HG02610 (cell line): ENCODE measurements at regions not wholly inside any gene's neighbourhood (a gene's known extent, or its start where the extent isn't known, plus 50 kb on each side); places are given as distances from the start of the nearest gene placed in this dataset.

Source experiments
- ATAC-seq: cut with Tn5 transposase; IDR thresholded peaks from one replicate; pipeline ENCODE4 v1.9.1; 2021; ENCODE audit warnings: mild to moderate bottlenecking, moderate library complexity; ENCODE audit not compliant: unreplicated experiment

DNA sequence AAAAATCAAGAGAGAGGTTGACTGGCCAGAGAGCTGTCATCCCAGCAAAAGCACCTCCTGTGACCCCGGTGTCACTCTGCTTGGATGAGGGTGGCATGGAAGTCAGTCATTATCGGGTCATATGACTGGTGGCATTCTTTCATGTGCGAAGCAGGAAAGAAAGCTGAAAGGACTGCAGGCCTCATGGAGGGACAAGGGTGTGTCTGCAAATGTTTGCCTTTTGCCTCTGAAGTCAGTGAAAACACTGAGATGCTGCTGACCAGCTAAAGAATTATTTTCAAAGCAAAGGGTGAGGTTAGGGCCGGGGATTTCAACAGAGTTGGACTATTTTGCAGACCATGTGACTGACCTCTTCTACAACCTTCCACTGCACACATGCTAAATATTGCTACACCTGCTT lies 298.3 kb downstream of the CSNK1G3 start:
- ATAC-seq, result no peak

DNA sequence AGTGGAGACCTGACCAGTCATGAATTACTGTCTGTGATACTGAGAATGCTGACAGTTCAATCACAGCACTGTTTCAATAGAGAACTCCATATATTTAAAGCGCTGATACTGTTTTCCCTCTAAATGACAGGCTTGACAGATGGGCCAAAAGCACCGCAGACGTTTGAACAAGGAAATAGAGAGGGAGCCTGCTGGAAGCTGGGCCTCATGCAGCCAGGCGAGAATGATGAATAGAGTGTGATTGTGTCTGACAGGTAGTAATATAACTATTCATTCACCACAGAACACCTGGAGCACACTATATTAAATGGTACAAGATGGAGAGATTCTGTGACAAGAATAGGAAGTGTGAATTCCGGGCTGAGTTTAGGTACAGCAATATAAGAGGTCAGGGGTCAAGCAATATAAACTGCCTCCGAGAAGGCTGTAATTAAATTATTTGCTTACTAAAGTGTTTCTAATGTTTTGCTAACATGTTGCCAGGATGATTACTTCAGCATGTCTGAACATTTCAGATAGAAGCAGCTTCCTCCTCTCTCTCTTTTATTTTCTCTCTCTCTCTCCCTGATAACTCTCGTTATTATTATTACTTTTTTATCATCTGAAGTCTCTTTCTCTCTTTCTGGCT lies 297.7 kb downstream of the CSNK1G3 start:
- ATAC-seq, result no peak

DNA sequence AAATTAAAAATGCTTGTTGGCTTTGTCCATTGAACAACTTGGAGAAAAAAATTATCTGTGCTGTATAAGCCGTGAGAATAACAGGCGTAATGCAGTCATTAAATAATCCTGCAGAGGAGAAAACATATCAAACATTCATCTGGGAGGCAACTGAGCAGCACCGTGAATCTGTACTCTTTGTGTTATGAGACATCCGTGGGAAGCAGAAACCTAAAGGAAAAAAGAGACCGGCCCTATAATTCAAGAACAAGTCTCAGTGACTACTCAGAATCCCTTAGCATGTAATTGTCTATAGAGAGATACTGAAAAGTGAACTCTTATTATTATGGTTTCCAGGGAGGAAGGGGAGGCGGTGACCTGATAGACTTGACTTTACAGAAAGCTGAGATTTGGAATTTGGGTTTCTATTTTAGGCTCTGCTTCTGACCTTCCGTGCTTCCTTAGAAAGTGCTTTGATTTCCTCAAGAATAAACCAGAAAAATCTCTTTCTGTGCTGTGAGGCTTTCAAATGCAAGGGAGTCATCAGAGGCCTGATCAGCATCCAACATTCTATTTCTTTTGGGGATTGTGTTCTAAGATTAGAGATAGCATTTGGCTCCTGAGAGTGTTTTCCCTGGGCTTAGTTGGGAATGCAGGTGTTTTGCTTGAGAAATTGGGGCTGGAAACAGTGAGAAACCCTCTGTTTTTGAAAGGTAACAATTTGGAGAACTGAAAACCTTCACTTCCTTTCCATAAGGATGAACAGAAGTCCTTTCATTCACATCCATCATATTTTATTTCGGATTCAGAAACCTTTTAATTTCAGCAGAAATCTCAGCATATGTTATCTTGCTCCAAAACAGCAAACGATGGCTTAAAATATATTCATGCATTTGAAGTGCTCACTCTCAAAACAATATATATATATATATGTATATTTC lies 296.7 kb downstream of the CSNK1G3 start:
- no peak for ATAC-seq

DNA sequence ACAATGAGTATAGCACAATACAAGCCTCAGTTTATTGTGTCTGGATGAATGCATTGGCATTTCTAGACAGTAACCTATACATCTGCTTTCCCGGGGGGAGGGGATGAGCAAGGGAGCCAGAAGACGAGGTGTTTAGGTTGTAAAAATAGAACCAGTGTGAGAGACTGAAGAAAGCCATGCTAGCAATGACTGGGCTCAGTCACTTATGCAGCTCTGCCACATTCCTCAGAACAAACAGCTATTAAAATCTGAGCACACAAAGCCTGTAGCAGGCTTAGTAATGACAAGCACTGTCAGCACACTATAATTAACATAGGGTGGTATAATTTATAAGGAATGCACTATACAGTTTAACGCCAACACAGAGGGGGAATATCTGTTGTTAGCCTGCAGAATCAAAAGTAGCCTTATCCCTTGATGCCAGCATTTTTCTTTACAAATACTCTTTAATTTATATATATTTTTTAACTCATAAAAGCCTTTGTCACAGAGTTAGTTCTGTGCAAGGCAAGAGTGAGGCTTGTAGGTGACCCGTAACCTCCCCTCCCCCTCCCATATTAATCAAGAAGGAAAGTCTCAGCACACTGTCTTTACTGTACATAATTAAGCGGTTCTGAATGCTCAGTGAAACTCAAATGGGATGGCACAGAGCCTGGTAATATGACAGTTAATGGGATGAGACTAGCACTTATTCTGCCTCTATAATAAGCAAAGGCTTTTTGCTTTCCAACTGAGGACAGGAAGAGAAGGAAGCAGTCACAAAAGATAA lies 295.4 kb downstream of the CSNK1G3 start:
- ATAC-seq, result no peak

DNA sequence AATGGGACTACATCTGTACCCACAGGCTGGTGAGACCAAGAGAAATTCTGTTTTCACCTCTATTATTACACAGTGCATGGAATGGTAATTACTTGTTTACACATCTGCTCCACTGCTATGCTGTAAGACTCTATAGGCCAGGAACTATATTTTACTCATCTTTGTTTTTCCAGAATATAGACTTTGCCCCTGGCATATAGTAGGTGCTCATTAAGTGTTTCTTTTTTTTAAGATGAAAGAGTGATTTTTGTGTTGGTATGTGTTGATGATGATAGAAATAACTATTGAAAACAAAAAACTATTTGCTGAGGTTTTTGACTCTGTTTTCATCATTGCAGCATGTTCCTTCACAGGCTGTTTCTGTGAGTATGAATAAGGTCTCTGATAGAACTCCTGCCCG lies 294.7 kb downstream of the CSNK1G3 start:
- no peak for ATAC-seq

DNA sequence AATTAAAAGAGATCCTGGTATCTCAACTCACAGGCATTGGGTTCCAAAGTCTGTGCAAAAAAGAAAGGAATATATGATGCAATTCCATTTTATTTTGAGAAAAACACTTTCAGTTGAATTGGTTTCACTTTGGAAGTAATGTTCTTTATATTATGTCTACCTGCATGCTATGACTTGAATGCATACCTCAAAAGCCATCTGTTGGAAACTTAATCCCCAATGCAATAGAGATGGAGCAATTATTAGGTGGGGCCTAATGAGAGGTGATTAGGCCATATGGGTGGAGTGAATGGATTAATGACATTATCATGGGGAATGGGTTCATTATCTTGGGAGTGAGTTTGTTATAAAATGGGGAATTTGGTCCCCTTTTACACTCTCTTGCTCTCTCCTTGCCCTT lies 293.3 kb downstream of the CSNK1G3 start:
- ATAC-seq, result no peak

DNA sequence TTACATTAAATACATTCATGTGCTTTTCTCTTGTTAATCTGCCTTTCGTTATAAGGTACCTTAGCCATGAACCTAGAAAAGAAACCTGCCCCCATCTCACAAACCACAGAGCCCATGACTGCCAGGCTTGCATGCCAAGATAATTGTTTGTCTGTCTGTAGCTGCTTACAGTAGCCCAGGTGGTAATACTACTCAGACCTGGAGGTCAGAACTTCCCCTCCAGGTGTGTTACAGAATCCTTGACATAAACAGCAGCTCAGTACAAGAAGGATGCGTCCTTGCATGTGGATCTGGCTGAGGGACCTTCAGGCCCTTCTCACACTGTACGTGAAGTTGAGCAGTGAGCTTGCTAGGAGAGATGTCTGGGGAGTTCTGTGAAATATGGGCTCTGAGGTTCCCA lies 291.4 kb downstream of the CSNK1G3 start:
- no peak for ATAC-seq

DNA sequence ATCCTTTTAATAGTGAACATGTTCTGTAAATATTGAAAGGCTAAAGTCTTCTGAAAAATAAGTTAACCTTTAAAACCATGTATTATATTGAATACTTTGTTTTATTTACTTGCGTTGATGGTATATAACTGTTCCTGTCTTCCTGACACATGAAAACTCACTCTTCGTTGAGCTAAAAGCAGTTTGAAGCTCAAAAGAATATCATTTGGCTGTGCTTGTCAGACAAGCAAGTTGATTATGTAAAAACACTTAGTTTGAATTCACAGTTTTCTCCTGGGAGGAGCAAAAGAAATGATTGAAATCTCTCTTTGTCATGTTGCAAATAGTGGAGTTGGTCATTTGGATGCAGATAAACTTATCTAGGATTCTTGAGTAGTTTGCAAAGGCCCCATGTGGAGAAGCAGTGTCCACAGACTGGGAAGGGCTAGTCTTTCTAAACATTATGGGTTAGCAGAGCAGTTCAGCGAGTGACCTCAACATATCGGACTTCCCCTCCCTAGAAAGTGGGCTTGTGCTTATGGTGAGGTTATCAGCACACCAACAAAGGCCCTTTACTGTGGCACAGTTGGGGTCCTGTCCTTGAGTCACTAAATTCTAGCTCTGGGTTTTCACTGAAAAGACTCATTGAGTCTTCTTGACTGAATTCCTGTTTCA lies 290.4 kb downstream of the CSNK1G3 start:
- ATAC-seq, result no peak

DNA sequence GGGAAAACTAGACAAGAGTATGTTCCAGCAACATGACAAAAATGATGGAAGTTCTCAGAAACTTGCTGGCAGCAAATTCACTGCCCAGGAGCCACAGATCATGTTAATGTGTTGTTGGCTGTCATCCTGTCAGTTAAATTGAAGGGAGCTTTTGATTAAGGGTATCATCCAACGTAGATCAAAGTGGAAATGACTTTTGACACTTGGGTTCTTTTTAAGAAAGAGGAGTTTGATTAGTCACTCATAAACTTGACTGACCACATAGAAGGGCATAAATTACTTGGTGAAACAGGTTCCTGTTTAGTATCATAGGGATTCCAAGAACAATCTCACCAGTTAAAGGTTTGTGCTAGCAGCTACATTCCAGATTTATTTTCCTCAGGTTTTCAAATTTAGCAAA lies 288.7 kb downstream of the CSNK1G3 start:
- no peak for ATAC-seq

DNA sequence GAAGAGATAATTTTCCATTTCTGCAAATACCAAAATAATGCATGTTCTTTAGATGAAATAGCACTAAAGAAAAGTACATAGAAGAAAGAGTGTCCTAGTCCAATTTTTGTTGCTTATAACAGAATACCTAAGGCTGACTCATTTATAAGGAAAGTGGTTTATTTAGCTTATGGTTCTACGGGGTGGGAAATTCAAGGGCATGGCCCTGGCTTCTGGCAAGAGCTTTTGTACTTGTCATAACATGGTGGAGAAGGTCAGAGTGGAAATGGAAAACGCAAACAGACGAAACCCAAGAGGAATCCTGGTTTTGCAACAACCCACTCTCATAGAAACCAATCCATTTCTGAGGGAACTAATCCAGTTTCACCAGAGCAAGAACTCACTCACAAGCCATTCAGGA lies 283.7 kb downstream of the CSNK1G3 start:
- no peak for ATAC-seq

DNA sequence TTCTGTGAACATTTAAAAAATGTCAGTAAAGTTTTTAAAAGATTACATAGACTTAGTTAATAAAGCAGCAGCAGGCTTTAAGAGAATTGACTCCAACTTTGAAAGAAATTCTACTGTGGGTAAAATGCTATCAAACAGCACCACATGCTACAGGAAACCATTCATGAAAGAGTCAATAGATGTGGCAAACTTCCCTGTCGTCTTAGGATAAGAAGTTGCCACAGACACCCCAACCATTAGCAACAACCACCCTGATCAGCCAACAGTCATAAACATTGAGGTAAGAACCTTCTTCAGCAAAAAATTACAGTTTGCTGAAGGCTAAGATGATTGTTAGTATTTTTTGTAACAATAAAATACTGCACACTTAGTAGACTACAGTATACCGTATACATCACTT lies 278.2 kb downstream of the CSNK1G3 start:
- ATAC-seq, result no peak

DNA sequence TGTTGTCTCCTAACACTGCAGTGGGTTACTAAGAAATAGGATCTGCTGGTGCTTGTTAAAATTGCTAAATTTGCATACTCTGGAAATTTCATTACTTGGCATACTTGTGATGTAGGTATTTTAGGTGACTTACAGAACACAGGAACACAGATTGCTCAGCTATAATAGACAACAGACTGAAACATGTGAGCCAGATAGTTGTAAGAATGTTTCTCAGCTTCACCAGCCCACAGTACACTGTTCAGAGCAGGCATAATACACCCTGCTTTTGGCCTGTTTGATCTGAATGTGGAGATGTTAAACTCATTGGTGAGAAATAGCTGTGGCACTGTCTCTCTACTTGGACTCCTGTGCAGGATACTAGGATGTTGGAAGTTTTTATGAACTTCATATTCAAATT lies 275.7 kb downstream of the CSNK1G3 start:
- ATAC-seq, result no peak

DNA sequence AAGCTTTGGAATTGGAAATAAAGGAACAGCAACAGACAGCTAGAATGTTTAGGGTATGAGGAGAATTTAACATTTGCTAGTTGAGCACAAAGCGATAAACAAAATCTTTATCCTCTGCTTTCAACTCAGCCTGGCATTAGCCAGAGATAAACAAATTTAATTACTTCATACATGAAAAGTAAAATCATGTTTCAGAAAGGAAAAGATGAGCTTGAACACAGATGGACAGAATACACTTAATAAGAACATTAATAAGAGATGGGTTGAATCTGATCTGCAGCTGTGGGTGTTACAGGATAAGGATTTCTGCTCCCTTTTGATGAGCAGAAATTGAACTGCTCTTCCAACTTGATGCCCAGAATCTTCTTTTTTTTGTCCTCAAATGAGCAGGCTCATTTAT lies 275.2 kb downstream of the CSNK1G3 start:
- no peak for ATAC-seq

DNA sequence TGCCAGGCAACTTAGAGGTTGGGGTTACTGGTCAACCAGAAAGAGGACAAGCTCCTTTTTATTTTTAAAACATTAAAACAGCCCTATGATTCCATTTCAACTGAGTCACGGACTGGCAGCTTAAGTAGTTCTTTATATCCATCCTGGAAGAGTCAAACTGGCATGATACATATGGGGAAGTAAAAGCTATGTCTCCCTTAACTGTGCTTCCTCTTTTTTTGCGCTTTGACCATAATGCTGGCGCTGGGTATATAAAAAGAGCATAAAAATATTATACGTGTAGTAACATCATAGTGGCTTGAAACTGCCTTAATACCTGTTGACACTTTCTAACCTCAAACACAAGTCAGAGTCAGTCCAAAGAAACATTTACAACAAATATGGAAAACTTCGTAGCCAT lies 274.4 kb downstream of the CSNK1G3 start:
- ATAC-seq, result no peak

DNA sequence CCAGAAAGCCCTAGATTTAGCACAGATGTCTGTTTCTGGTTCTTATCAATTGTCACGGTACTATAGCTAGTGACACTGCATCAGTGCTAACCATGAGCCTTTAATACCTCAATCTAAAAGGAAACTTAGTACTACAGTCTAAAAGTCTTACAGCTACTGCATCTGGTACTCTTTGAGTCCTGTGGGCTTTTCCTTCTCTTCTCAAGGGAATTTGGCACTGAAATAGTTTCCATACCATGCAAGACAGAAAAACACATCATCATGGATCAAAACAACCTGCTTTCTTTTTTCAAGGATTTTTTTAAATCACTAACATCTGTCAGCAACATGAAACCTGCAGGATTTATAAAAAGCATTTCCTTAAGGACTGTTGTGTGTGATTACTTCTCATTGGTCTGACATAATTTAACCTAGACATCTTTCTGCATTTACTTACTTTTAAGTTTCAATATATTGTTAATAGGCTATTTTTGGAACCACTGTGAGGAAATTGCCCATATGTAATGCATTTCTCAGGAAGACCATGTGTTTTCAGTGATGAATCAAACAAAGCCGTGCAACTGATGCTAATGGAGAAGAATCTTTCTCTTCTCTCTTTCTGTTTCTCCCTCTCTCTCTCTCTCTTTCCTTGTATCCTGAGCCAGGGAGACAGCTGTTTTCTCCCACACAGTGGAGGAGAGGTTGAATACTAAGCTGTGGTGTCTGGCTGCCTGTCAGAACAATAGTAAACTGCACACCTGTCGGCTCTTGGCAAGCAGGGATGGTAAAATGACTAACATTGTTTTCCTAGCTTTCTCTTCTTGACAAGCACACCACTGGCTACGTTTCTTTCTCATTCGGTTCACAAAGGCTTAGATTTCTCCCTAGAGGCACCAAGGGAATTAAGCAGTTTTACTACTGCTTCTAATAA lies 273.4 kb downstream of the CSNK1G3 start:
- ATAC-seq, result no peak

DNA sequence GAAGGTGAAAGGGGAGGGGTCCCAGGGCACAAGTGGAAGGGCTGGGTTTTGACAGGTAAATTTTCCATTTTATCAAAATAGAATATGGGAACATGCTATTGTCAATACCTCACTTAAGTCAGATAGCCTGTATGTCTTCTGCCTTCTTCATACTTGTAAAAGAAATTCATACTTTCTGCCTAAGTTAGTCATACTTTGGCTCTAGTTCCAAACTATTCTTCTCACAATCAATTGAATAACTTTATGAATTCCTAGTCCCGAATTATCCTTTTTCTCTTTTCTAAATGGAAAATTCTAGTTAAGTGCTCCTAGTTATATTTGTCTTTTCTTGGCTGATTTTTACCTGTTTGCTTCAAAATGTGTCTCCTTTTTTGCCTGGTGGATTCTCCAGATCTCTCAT lies 271.4 kb downstream of the CSNK1G3 start:
- no peak for ATAC-seq

DNA sequence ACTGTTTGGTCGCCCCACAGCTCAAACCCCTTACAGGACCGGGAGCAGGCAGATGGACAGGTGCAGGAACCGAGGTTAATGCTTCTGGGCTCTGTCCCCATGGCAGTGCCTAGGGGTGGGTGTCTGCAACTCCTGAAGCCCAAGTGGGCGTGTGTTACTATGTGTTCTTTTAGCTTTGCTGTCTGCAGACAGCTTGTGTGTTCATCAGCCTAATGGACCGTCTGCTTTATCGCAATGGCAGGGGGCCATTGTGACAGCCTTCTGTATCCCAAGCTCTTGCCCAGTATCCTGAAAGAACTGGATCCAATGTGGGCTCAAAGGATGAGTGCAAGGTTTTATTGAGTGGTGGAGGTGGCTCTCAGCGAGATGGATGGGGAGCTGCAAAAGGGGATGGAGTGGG lies 266.7 kb downstream of the CSNK1G3 start:
- ATAC-seq, result no peak

DNA sequence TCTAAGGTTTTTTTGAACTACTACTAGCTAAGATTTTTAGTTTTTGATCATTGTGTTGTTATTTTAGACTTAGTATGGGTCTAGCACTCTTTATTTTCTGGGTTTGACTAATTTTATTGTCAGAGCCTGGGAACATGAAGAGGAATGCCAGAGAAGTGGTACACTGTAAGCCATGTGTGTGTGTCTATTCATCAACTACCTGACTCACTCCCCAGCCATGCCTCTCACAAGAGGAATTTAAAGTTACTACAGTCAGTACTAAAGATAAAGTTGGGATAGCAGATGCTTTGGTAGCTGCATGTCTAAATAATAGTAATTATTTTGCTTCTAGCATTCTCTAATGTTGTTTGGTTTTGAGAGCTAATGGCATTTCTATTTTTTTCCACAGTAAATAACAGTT lies 264.8 kb downstream of the CSNK1G3 start:
- no peak for ATAC-seq

DNA sequence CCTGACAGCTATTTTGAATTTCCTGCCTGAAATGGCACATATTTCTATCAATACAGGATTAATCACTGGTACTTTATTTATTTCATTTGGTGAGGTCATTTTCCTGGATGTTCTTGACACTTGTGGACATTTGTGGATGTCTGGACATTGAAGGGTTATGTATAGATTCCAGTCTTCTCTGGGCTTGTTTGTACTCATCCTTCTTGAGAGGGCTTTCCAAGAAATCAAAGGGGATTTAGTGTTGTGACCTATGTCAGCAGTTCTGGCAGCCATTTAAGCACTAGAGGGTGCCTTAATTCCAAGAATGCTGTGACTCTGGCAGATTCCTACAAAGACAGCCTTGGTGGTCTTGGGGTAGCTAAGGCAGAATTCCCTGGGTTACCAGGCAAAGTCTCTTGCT lies 259.7 kb downstream of the CSNK1G3 start:
- ATAC-seq, result no peak

DNA sequence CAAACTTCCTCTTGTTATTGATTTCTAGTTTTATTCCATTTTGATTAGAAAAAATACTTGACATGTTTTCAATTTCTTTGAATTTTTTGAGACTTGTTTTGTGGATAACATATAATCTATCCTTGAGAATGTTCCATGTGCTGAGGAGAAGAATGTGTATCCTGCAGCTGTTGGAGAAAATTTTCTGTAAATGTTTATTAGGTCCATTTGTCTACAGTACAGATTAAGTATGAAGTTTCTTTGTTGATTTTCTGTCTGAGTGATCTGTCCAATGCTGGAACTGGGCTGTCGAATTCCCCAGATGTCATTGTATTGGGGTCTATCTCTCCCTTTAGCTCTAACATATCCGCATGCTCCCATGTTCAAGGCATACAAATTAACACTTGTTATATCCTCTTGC lies 251.2 kb downstream of the CSNK1G3 start:
- ATAC-seq, result no peak
